Smooth muscle cell (in vitro differentiated cells): ENCODE measurements at regions not wholly inside any gene's neighbourhood (a gene's known extent, or its start where the extent isn't known, plus 50 kb on each side); places are given as distances from the start of the nearest gene placed in this dataset.

Experiments
- DNase-seq: peaks from one replicate; lab custom pipeline; 2025; ENCODE audit not compliant: unreplicated experiment; lab: John Stamatoyannopoulos, UW
- H2AFZ ChIP-seq: fragments of 200-600 bp; sonication (generic); 2 replicates; pipeline ENCODE4 v1.6.0; 2016; ENCODE audit warnings: antibody characterized with exemption, low read depth, mild to moderate bottlenecking
- H3F3A ChIP-seq: fragments of 200-600 bp; sonication (generic); 2 replicates; pipeline ENCODE4 v1.6.0; 2017; ENCODE audit warnings: antibody characterized with exemption, low read depth
- H3K27ac ChIP-seq: fragments of 200-600 bp; sonication (generic); 2 replicates; pipeline ENCODE4 v1.5.1; 2016; ENCODE audit warnings: low read depth, mild to moderate bottlenecking
- H3K27me3 ChIP-seq: fragments of 200-600 bp; sonication (generic); 2 replicates; pipeline ENCODE4 v1.6.1; 2016; ENCODE audit warnings: low read depth, mild to moderate bottlenecking
- H3K36me3 ChIP-seq: fragments of 200-600 bp; sonication (generic); 2 replicates; pipeline ENCODE4 v1.5.1; 2016; ENCODE audit warnings: low read depth
- H3K4me1 ChIP-seq: fragments of 200-600 bp; sonication (generic); 2 replicates; pipeline ENCODE4 v1.5.1; 2016; ENCODE audit warnings: low read depth
- H3K4me2 ChIP-seq: fragments of 200-600 bp; sonication (generic); 2 replicates; pipeline ENCODE4 v1.6.0; 2016; ENCODE audit warnings: mild to moderate bottlenecking
- H3K4me3 ChIP-seq: fragments of 200-600 bp; sonication (generic); 2 replicates; pipeline ENCODE4 v1.5.1; 2016; ENCODE audit warnings: mild to moderate bottlenecking
- H3K79me2 ChIP-seq: fragments of 200-600 bp; sonication (generic); 2 replicates; pipeline ENCODE4 v1.6.0; 2016; ENCODE audit warnings: low read depth, mild to moderate bottlenecking
- H3K9ac ChIP-seq: fragments of 200-600 bp; sonication (generic); 2 replicates; pipeline ENCODE4 v1.6.0; 2016; ENCODE audit warnings: low read depth
- H3K9me3 ChIP-seq: fragments of 200-600 bp; sonication (generic); replicated peaks from 2 replicates; pipeline ENCODE4 v1.5.1; 2016; ENCODE audit warnings: low read depth
- H4K20me1 ChIP-seq: fragments of 200-600 bp; sonication (generic); 2 replicates; pipeline ENCODE4 v1.6.0; 2016; ENCODE audit warnings: low read depth
- CTCF ChIP-seq: fragments of 200-600 bp; sonication (generic); IDR thresholded peaks from 2 replicates; pipeline ENCODE4 v1.5.1; 2017; ENCODE audit warnings: borderline replicate concordance, mild to moderate bottlenecking, antibody characterized with exemption; ENCODE audit not compliant: insufficient read depth, poor library complexity, severe bottlenecking
- WGBS: methylation state at CpG from one replicate; pipeline ENCODE4 v1.1.7; 2016; ENCODE audit warnings: low lambda C conversion rate; 5-methylcytosine and 5-hydroxymethylcytosine counted together

DNA sequence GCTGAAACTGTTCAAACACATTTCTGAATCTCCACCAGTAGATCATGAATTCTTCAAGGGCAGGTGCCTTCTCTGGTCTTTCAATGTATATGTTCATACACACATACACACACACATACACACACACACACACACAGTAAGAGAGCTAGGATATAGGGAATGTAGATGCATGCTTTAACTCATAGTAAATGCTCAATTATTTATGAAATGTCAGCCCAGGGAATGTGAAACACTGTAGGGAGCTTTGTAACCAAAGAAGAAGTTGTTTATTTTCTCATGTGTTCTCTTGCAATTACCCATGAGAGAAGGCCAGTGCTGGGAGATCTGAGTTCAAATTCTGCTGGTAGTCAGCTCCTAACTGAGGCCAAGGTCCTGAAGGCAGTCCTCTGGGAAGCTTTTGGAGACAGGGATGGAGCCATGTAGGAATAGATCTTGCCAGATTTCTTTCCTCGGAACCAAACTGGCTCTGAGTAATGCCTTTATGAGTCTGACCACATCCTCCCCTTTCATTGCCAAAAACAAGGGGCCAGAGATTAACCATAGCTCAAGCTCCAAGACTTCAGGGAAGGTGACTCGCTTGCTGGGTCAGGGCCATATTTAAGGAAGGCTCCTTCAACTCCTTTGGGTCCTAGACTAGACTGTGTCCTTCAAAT lies 487.0 kb upstream of the TNC start:
- Histone ChIP-seq H3K4me1 (no peaks in the 10 kb centered on the region), H3K27ac (no peak overlapping the region), H3K27me3 (no peaks in the 10 kb centered on the region), H3K9me3 (no peaks in the 10 kb centered on the region), H3K36me3 (no peaks in the 10 kb centered on the region), H3K4me2 (no peak overlapping the region), H3F3A (no peaks in the 10 kb centered on the region), H3K4me3 (no peak overlapping the region), H3K9ac (no peak overlapping the region), H2AFZ (no peak overlapping the region), H3K79me2 (no peaks in the 10 kb centered on the region), H4K20me1 (no peaks in the 10 kb centered on the region)
- DNase-seq = no peak
- no peak for TF ChIP-seq CTCF
- 71% methylated on average over 2 of the region's 2 CpGs for WGBS

- no peak overlapping the region for H3K27ac ChIP-seq
- no peak for TF ChIP-seq CTCF
- no peak overlapping the region for H2AFZ ChIP-seq
- no peaks in the 10 kb centered on the region for H3K9me3 ChIP-seq
- no peaks in the 10 kb centered on the region for H3K4me1 ChIP-seq
- H3K79me2 ChIP-seq = no peaks in the 10 kb centered on the region
- DNase-seq = no peak
- H3K4me2 ChIP-seq = no peak overlapping the region
- H3K4me3 ChIP-seq = no peak overlapping the region
- no peaks in the 10 kb centered on the region for H3K27me3 ChIP-seq
- H4K20me1 ChIP-seq = no peaks in the 10 kb centered on the region
- no peak overlapping the region for H3K9ac ChIP-seq
- no peaks in the 10 kb centered on the region for H3K36me3 ChIP-seq
- H3F3A ChIP-seq = no peaks in the 10 kb centered on the region
These were observed 488.9 kb upstream of the TNC start for GRCh38 chr9:115606838-115607237.

DNA sequence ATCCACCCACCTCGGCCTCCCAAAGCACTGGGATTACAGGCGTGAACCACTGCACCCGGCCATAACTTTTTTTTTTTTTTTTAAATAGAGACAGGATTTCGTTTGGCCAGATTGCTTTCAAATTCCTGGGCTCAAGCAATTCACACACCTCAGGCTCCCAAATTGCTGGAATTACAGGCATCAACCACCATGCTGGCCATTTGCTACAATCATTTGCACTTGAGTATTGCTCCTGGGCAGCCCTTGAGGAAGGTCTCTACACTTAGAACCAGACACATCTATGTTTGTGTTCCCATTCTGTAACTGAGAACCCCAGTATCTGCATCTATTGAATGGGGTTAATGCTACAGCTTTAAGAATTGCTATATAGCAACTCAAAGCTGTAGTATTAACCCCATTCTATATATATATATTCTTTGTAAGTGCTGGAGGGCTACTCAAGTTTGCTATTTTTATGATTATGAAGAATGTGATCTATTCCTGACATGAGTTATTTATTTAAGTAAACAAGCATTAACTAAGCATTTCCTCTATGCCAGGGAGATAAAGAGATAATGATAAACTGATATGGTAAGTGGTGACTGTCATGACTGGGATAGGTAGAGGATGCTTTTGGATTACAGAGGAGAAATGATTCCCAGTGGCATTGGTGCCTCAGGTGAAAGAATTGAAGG lies 496.5 kb upstream of the TNC start:
- no peaks in the 10 kb centered on the region for H4K20me1 ChIP-seq
- WGBS = 91% methylated on average over 4 of the region's 4 CpGs
- H3K9me3 ChIP-seq = no peaks in the 10 kb centered on the region
- no peaks in the 10 kb centered on the region for H3K27me3 ChIP-seq
- H2AFZ ChIP-seq = no peak overlapping the region
- H3K36me3 ChIP-seq = no peaks in the 10 kb centered on the region
- no peaks in the 10 kb centered on the region for H3K79me2 ChIP-seq
- peak overlapping the region; percentile 80 for H3K4me2 ChIP-seq
- peaks cover 12% of the 10 kb centered on the region for H3F3A ChIP-seq
- peak overlapping the region; percentile 88 for H3K9ac ChIP-seq
- peak overlapping the region; percentile 99 for H3K27ac ChIP-seq
- H3K4me1 ChIP-seq = peaks cover 11% of the 10 kb centered on the region
- no peak for DNase-seq
- H3K4me3 ChIP-seq = no peak overlapping the region
- no peak for TF ChIP-seq CTCF

- DNase-seq = no peak
- Histone ChIP-seq H3K79me2 (no peaks in the 10 kb centered on the region), H3K27ac (peak overlapping the region; percentile 99), H3K9me3 (no peaks in the 10 kb centered on the region), H3K4me3 (no peak overlapping the region), H3K36me3 (no peaks in the 10 kb centered on the region), H3K4me1 (peaks cover 11% of the 10 kb centered on the region), H3F3A (peaks cover 12% of the 10 kb centered on the region), H3K9ac (peak overlapping the region; percentile 88), H2AFZ (no peak overlapping the region), H3K4me2 (peak overlapping the region; percentile 80), H4K20me1 (no peaks in the 10 kb centered on the region), H3K27me3 (no peaks in the 10 kb centered on the region)
- WGBS = 37% methylated on average over 3 of the region's 3 CpGs
- no peak for TF ChIP-seq CTCF
These were observed 497.0 kb upstream of the TNC start for GRCh38 chr9:115615000-115615401.
